ENCODE measurements at regions not wholly inside any gene's neighbourhood (a gene's known extent, or its start where the extent isn't known, plus 50 kb on each side); places are given as distances from the start of the nearest gene placed in this dataset.

GRCh38 chr9:119053070-119053469 is 316.2 kb downstream of the BRINP1 start:
- TF ChIP-seq POLR2AphosphoS5 (IDR thresholded peaks at IDR 0.05; ENCODE audit: low read depth, low read length) (no peak), SIN3A (IDR thresholded peaks at IDR 0.05; ENCODE audit: borderline replicate concordance, insufficient read depth, low read length) (no peak), TAF1 (IDR thresholded peaks at IDR 0.05; ENCODE audit: borderline replicate concordance, insufficient read depth, low read length) (no peak), FOXP2 (optimal IDR thresholded peaks at IDR 0.05; ENCODE audit: borderline replicate concordance, extremely low read depth, extremely low read length, insufficient read depth) (no peak)
- TF ChIP-seq, protein P1, sequence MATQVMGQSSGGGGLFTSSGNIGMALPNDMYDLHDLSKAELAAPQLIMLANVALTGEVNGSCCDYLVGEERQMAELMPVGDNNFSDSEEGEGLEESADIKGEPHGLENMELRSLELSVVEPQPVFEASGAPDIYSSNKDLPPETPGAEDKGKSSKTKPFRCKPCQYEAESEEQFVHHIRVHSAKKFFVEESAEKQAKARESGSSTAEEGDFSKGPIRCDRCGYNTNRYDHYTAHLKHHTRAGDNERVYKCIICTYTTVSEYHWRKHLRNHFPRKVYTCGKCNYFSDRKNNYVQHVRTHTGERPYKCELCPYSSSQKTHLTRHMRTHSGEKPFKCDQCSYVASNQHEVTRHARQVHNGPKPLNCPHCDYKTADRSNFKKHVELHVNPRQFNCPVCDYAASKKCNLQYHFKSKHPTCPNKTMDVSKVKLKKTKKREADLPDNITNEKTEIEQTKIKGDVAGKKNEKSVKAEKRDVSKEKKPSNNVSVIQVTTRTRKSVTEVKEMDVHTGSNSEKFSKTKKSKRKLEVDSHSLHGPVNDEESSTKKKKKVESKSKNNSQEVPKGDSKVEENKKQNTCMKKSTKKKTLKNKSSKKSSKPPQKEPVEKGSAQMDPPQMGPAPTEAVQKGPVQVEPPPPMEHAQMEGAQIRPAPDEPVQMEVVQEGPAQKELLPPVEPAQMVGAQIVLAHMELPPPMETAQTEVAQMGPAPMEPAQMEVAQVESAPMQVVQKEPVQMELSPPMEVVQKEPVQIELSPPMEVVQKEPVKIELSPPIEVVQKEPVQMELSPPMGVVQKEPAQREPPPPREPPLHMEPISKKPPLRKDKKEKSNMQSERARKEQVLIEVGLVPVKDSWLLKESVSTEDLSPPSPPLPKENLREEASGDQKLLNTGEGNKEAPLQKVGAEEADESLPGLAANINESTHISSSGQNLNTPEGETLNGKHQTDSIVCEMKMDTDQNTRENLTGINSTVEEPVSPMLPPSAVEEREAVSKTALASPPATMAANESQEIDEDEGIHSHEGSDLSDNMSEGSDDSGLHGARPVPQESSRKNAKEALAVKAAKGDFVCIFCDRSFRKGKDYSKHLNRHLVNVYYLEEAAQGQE (IDR thresholded peaks at IDR 0.05; ENCODE audit: insufficient read depth in 1 of 2, low read depth in 2 of 2, low read length in 2 of 2), result no peak
